Endothelial cell of umbilical vein (primary cell): ENCODE measurements at regions not wholly inside any gene's neighbourhood (a gene's known extent, or its start where the extent isn't known, plus 50 kb on each side); places are given as distances from the start of the nearest gene placed in this dataset.

ENCODE experiments used
- BruUV-seq: library from RNA; stranded (reverse); fragments of 400-500 nt; replicated peaks from 2 replicates; lab custom pipeline; 2021; lab: Mats Ljungman, UMichigan
- CTCF ChIA-PET: fragments of 300-600, 350-600 bp; sonication (Branson Sonifier 250); formaldehyde crosslinking; loops from one replicate; lab custom pipeline; 2021; ENCODE audit warnings: antibody characterized with exemption, inconsistent platforms; lab: Charles Lee
- POLR2A ChIA-PET: fragments of 300-600, 350-600 bp; sonication (Branson Sonifier 250); formaldehyde crosslinking; loops from one replicate; lab custom pipeline; 2021; ENCODE audit warnings: antibody characterized with exemption, inconsistent platforms; lab: Charles Lee
- DNase-seq: peaks from one replicate; pipeline ENCODE4 v3.0.0-alpha.2; 2011; ENCODE audit warnings: low read depth, low spot score
- FAIRE-seq: peaks from 2 replicates; lab custom pipeline; 2011; peaks lifted over from hg19 to GRCh38; lab: Jason Lieb, UNC
- H2AFZ ChIP-seq: 2 replicates; pipeline ENCODE4 v1.6.0; 2012; ENCODE audit warnings: low read depth, low read length, control low read depth, inconsistent platforms
- H3K27ac ChIP-seq: 2 replicates; pipeline ENCODE4 v1.5.1; 2011; ENCODE audit warnings: low read depth, mild to moderate bottlenecking, control low read depth, low read length, moderate library complexity; ENCODE audit not compliant: insufficient read depth
- H3K27me3 ChIP-seq, 2 experiments: 2 replicates each; pipeline versions ENCODE4 v1.6.0 to v1.6.1; 2011; ENCODE audit warnings: low read length in 2 of 2, mixed read lengths in 1 of 2; ENCODE audit not compliant: control insufficient read depth in 2 of 2, insufficient read depth in 2 of 2
- H3K36me3 ChIP-seq, 2 experiments: 2 replicates in 1 of 2; 3 replicates in 1 of 2; pipeline ENCODE4 v1.5.1; 2011; ENCODE audit warnings: low read length in 2 of 2, mild to moderate bottlenecking in 1 of 2, moderate library complexity in 1 of 2; ENCODE audit not compliant: control insufficient read depth in 2 of 2, insufficient read depth in 2 of 2; ENCODE audit errors: extremely low read depth in 1 of 2
- H3K4me1 ChIP-seq: 3 replicates; pipeline ENCODE4 v1.5.1; 2011; ENCODE audit warnings: mild to moderate bottlenecking, low read length; ENCODE audit not compliant: control insufficient read depth, insufficient read depth; ENCODE audit errors: extremely low read depth
- H3K4me2 ChIP-seq: 2 replicates; pipeline ENCODE4 v1.6.1; 2011; ENCODE audit warnings: low read length, control low read depth, mixed read lengths; ENCODE audit not compliant: insufficient read depth
- H3K4me3 ChIP-seq, 3 experiments: fragments of 200-600 bp in 1 of 3; sonication (generic), shearing (Covaris generic) in 1 of 3; replicated peaks in 1 of 3; 2 replicates each; pipeline ENCODE4 v1.5.1; 2011 to 2016; ENCODE audit warnings: control low read depth in 3 of 3, low read length in 3 of 3, mild to moderate bottlenecking in 2 of 3, inconsistent platforms in 1 of 3, low read depth in 1 of 3, moderate library complexity in 1 of 3; ENCODE audit not compliant: insufficient read depth in 1 of 3
- H3K79me2 ChIP-seq: 2 replicates; pipeline ENCODE4 v1.6.0; 2012; ENCODE audit warnings: low read length, inconsistent platforms; ENCODE audit not compliant: control insufficient read depth, insufficient read depth
- H3K9ac ChIP-seq: replicated peaks from 2 replicates; pipeline ENCODE3; 2011; ENCODE audit warnings: low read length, control low read depth; ENCODE audit not compliant: insufficient read depth; ENCODE audit errors: extremely low read depth
- H3K9me1 ChIP-seq: replicated peaks from 3 replicates; pipeline ENCODE4 v1.6.0; 2011; ENCODE audit warnings: mild to moderate bottlenecking, low read length; ENCODE audit not compliant: control insufficient read depth, insufficient read depth; ENCODE audit errors: extremely low read depth
- H3K9me3 ChIP-seq: replicated peaks from 2 replicates; pipeline ENCODE4 v1.5.1; 2012; ENCODE audit warnings: low read length, inconsistent platforms; ENCODE audit not compliant: control insufficient read depth, insufficient read depth
- H4K20me1 ChIP-seq: replicated peaks from 2 replicates; pipeline ENCODE3; 2011; ENCODE audit warnings: mild to moderate bottlenecking, low read length; ENCODE audit not compliant: control insufficient read depth, insufficient read depth; ENCODE audit errors: extremely low read depth
- EZH2 ChIP-seq: IDR thresholded peaks from 2 replicates; pipeline ENCODE4 v1.6.1; 2012; ENCODE audit warnings: borderline replicate concordance, low read depth, mild to moderate bottlenecking, moderate library complexity, low read length, inconsistent platforms; ENCODE audit not compliant: severe bottlenecking
- GATA2 ChIP-seq: IDR thresholded peaks from 2 replicates; pipeline ENCODE4 v1.7.0; 2011; ENCODE audit warnings: low read depth, mild to moderate bottlenecking, moderate library complexity, mixed read lengths, low read length; ENCODE audit not compliant: insufficient read length, insufficient read depth
- JUN ChIP-seq: IDR thresholded peaks from 2 replicates; pipeline ENCODE4 v1.6.1; 2011; ENCODE audit warnings: borderline replicate concordance, low read depth; ENCODE audit not compliant: insufficient read length, insufficient read depth
- MYC ChIP-seq: IDR thresholded peaks from one replicate; pipeline ENCODE4 v1.6.1; 2011; ENCODE audit warnings: mild to moderate bottlenecking, low read depth, low read length
- POLR2A ChIP-seq: IDR thresholded peaks from 2 replicates; pipeline ENCODE4 v1.6.1; 2012; ENCODE audit warnings: low read depth, mild to moderate bottlenecking, control low read depth, low read length
- POLR2AphosphoS5 ChIP-seq: IDR thresholded peaks from 2 replicates; pipeline ENCODE4 v1.6.1; 2012; ENCODE audit warnings: low read depth, mild to moderate bottlenecking, control low read depth, low read length, moderate library complexity; ENCODE audit not compliant: insufficient read depth
- dilution Hi-C: fragments of 300-500 bp; cut with MboI; formaldehyde crosslinking; loops from one replicate; pipeline ENCODE4 v1.15.0; 2019; ENCODE audit warnings: low sequenced_read_pairs; ENCODE audit not compliant: extremely low pct_ligation_motif_present
- intact Hi-C: fragments of 100-400 bp; cut with micrococcal nuclease; formaldehyde crosslinking; loops from one replicate; pipeline ENCODE4 v1.10.0; 2022

DNA sequence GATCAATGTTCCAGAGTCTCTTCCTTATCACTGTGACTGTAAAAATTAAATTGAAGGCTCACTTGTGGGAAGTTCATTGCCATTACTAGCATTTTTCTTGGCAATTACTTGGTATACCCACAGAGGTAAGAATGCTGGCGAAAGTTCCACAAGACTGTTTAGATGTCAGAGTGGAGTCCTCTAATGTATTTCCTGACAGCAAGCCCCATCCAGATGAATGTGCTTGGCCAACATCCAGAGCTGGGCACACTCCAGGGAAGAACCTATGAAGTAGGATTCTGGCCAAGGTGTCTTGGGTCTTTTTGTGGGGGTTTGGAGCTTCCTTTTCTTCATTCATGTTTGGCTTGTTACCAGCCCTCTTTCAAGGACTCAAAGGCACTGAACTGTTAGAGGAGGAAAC is 473.6 kb downstream of the DMAC1 start:
- no peaks in the 10 kb centered on the region for H3K27me3 ChIP-seq
- no peak overlapping the region for H3K27ac ChIP-seq
- no peaks in the 10 kb centered on the region for H3K9me3 ChIP-seq
- H3K4me3 ChIP-seq = no peak overlapping the region
- ChIA-PET CTCF (no interaction called here), POLR2A (no interaction called here)
- no peak overlapping the region for H3K4me2 ChIP-seq
- no peak overlapping the region for H3K9ac ChIP-seq
- DNase-seq (no peak), FAIRE-seq (no peak)
- intact Hi-C loops (no loop called here), dilution Hi-C loops (no loop called here)
- no peaks in the 10 kb centered on the region for H3K79me2 ChIP-seq
- no peak for TF ChIP-seq EZH2
- H2AFZ ChIP-seq = no peak overlapping the region
- H3K4me1 ChIP-seq = no peaks in the 10 kb centered on the region
- no peaks in the 10 kb centered on the region for H3K9me1 ChIP-seq
- no peaks in the 10 kb centered on the region for H4K20me1 ChIP-seq
- no peaks in the 10 kb centered on the region for H3K36me3 ChIP-seq
- BruUV-seq = no TSS peak

GRCh38 chr9:7324152-7324598 is 475.4 kb downstream of the DMAC1 start:
- H3K4me3 ChIP-seq = no peak overlapping the region
- no peak overlapping the region for H3K27ac ChIP-seq
- H3K4me1 ChIP-seq = no peaks in the 10 kb centered on the region
- FAIRE-seq (no peak), DNase-seq (no peak)
- H3K79me2 ChIP-seq = no peaks in the 10 kb centered on the region
- BruUV-seq = no TSS peak
- dilution Hi-C loops = no loop called here
- H3K36me3 ChIP-seq = no peaks in the 10 kb centered on the region
- H2AFZ ChIP-seq = no peak overlapping the region
- H3K27me3 ChIP-seq = no peaks in the 10 kb centered on the region
- no peak for TF ChIP-seq GATA2
- TF ChIP-seq MYC = no peak
- TF ChIP-seq EZH2 = no peak
- TF ChIP-seq POLR2A = no peak
- no peak for TF ChIP-seq POLR2AphosphoS5
- no peak for TF ChIP-seq JUN
- H3K9me3 ChIP-seq = no peaks in the 10 kb centered on the region
- no peaks in the 10 kb centered on the region for H4K20me1 ChIP-seq
- H3K9me1 ChIP-seq = no peaks in the 10 kb centered on the region
- H3K9ac ChIP-seq = no peak overlapping the region
- no peak overlapping the region for H3K4me2 ChIP-seq
- intact Hi-C loops = no loop called here
- ChIA-PET POLR2A (no interaction called here), CTCF (no interaction called here)
